CD14-positive monocyte (primary cell): ENCODE measurements at regions not wholly inside any gene's neighbourhood (a gene's known extent, or its start where the extent isn't known, plus 50 kb on each side); places are given as distances from the start of the nearest gene placed in this dataset.

Source experiments
- DNase-seq, 3 donors: peaks; one replicate each; pipeline ENCODE4 v3.0.0-alpha.2; 2011 to 2022
- H2AFZ ChIP-seq: 2 replicates; pipeline ENCODE4 v1.6.0; 2012; ENCODE audit warnings: mild to moderate bottlenecking, low read depth, low read length, inconsistent platforms; ENCODE audit not compliant: insufficient read depth, poor library complexity, severe bottlenecking
- H3K27ac ChIP-seq, 2 donors: 1 replicate in 1 of 2; 2 replicates in 1 of 2; pipeline ENCODE4 v1.5.1; 2012 to 2013; ENCODE audit warnings: low read length in 2 of 2, control low read depth in 1 of 2, inconsistent platforms in 1 of 2, low read depth in 1 of 2, mild to moderate bottlenecking in 1 of 2
- H3K27me3 ChIP-seq, 2 donors: one replicate each; pipeline versions ENCODE4 v1.6.0 to v1.6.1; 2011 to 2013; ENCODE audit warnings: low read length in 2 of 2; ENCODE audit not compliant: control insufficient read depth in 2 of 2, insufficient read depth in 2 of 2
- H3K36me3 ChIP-seq, 2 donors: replicated peaks in 1 of 2; 1 replicate in 1 of 2; 2 replicates in 1 of 2; pipeline versions ENCODE4 v1.5.1 to v1.6.1; 2012 to 2013; ENCODE audit warnings: low read length in 2 of 2, control low read depth in 1 of 2, inconsistent platforms in 1 of 2, mild to moderate bottlenecking in 1 of 2; ENCODE audit not compliant: insufficient read depth in 2 of 2, control insufficient read depth in 1 of 2
- H3K4me1 ChIP-seq, 2 donors: 1 replicate in 1 of 2; 2 replicates in 1 of 2; pipeline versions ENCODE4 v1.5.1 to v1.6.1; 2012 to 2013; ENCODE audit warnings: low read length in 2 of 2, control low read depth in 1 of 2, inconsistent platforms in 1 of 2, mild to moderate bottlenecking in 1 of 2, moderate library complexity in 1 of 2; ENCODE audit not compliant: insufficient read depth in 2 of 2, control insufficient read depth in 1 of 2
- H3K4me2 ChIP-seq: replicated peaks from 2 replicates; pipeline ENCODE3; 2012; ENCODE audit warnings: low read length, moderate library complexity, mild to moderate bottlenecking; ENCODE audit not compliant: poor library complexity, severe bottlenecking; ENCODE audit errors: extremely low read depth
- H3K4me3 ChIP-seq, 3 experiments: fragments of 200-600 bp in 1 of 3; sonication (generic) in 1 of 3; replicated peaks in 1 of 3; 1 replicate in 2 of 3; 2 replicates in 1 of 3; pipeline ENCODE4 v1.5.1; 2011 to 2013; ENCODE audit warnings: low read length in 3 of 3, mild to moderate bottlenecking in 3 of 3, control low read depth in 2 of 3, low read depth in 2 of 3, inconsistent platforms in 1 of 3, moderate library complexity in 1 of 3
- H3K79me2 ChIP-seq: 2 replicates; pipeline ENCODE4 v1.6.0; 2012; ENCODE audit warnings: mild to moderate bottlenecking, control low read depth, inconsistent platforms, low read length, moderate library complexity; ENCODE audit not compliant: insufficient read depth
- H3K9ac ChIP-seq: 2 replicates; pipeline ENCODE4 v1.6.0; 2017; ENCODE audit warnings: low read length, mild to moderate bottlenecking; ENCODE audit not compliant: insufficient read depth, poor library complexity, severe bottlenecking
- H3K9me3 ChIP-seq, 2 donors: replicated peaks in 1 of 2; 1 replicate in 1 of 2; 2 replicates in 1 of 2; pipeline versions ENCODE4 v1.5.1 to v1.6.1; 2012 to 2013; ENCODE audit warnings: low read length in 2 of 2, control low read depth in 1 of 2; ENCODE audit not compliant: control insufficient read depth in 1 of 2, insufficient read depth in 1 of 2
- H4K20me1 ChIP-seq: 2 replicates; pipeline ENCODE4 v1.6.0; 2012; ENCODE audit warnings: mild to moderate bottlenecking, low read length, control low read depth, moderate library complexity; ENCODE audit not compliant: insufficient read depth
- H3K27ac Mint-ChIP-seq, 7 donors: one replicate each; pipeline ENCODE4 v1.8.0; 2020; ENCODE audit warnings: mild to moderate bottlenecking in 7 of 7, mixed read lengths in 7 of 7, moderate library complexity in 6 of 7, inconsistent platforms in 2 of 7
- H3K27me3 Mint-ChIP-seq, 3 donors: one replicate each; pipeline ENCODE4 v1.8.0; 2021 to 2022; ENCODE audit warnings: low read depth in 3 of 3, mild to moderate bottlenecking in 3 of 3, mixed read lengths in 3 of 3, moderate library complexity in 3 of 3, inconsistent platforms in 1 of 3
- H3K36me3 Mint-ChIP-seq, 2 donors: one replicate each; pipeline ENCODE4 v1.8.0; 2020; ENCODE audit warnings: mixed read lengths in 2 of 2, inconsistent platforms in 1 of 2, mild to moderate bottlenecking in 1 of 2
- H3K4me1 Mint-ChIP-seq: one replicate; pipeline ENCODE4 v1.8.0; 2020; ENCODE audit warnings: mild to moderate bottlenecking, mixed read lengths
- H3K4me3 Mint-ChIP-seq, 2 donors: one replicate each; pipeline ENCODE4 v1.8.0; 2020; ENCODE audit warnings: mild to moderate bottlenecking in 2 of 2, mixed read lengths in 2 of 2, moderate library complexity in 1 of 2
- H3K9me3 Mint-ChIP-seq, 7 donors: one replicate each; pipeline ENCODE4 v1.8.0; 2020 to 2022; ENCODE audit warnings: mixed read lengths in 7 of 7, mild to moderate bottlenecking in 6 of 7, moderate library complexity in 6 of 7, inconsistent platforms in 2 of 7
- WGBS: methylation state at CpG from one replicate; pipeline ENCODE4 v1.1.5; 2013; ENCODE audit warnings: missing lambda C conversion rate; ENCODE audit not compliant: insufficient coverage; 5-methylcytosine and 5-hydroxymethylcytosine counted together
- intact Hi-C, 2 donors: fragments of 100-400 bp; cut with micrococcal nuclease; formaldehyde crosslinking; loops; one replicate each; pipeline versions ENCODE4 v1.15.0 to v1.15.1; 2023
- TF ChIP-seq, protein P1 (sequence below): fragments of 200-600 bp; IDR thresholded peaks from one replicate; pipeline ENCODE4 v1.8.0; 2022; ENCODE audit warnings: antibody characterized with exemption, mild to moderate bottlenecking

- Histone ChIP-seq H3K27me3 (no peaks in the 10 kb centered on the region), H3K9me3 (peaks cover 0 to 2% of the 10 kb centered on the region in 2 donors), H3K27ac (no peak overlapping the region), H3K79me2 (no peaks in the 10 kb centered on the region), H4K20me1 (no peaks in the 10 kb centered on the region), H3K4me1 (no peaks in the 10 kb centered on the region), H3K36me3 (no peaks in the 10 kb centered on the region), H3K4me3 (no peak overlapping the region), H3K4me2 (no peak overlapping the region), H3K9ac (no peak overlapping the region), H2AFZ (no peak overlapping the region)
- H3K4me1 Mint-ChIP-seq, result no peaks in the 10 kb centered on the region
- TF ChIP-seq, protein P1, sequence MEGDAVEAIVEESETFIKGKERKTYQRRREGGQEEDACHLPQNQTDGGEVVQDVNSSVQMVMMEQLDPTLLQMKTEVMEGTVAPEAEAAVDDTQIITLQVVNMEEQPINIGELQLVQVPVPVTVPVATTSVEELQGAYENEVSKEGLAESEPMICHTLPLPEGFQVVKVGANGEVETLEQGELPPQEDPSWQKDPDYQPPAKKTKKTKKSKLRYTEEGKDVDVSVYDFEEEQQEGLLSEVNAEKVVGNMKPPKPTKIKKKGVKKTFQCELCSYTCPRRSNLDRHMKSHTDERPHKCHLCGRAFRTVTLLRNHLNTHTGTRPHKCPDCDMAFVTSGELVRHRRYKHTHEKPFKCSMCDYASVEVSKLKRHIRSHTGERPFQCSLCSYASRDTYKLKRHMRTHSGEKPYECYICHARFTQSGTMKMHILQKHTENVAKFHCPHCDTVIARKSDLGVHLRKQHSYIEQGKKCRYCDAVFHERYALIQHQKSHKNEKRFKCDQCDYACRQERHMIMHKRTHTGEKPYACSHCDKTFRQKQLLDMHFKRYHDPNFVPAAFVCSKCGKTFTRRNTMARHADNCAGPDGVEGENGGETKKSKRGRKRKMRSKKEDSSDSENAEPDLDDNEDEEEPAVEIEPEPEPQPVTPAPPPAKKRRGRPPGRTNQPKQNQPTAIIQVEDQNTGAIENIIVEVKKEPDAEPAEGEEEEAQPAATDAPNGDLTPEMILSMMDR, result no peak
- 86% methylated on average over 2 of the region's 3 CpGs for WGBS
- DNase-seq, result no peak
- H3K27me3 Mint-ChIP-seq, result peaks cover 0 to 7% (median 2%) of the 10 kb centered on the region in 3 donors
- H3K4me3 Mint-ChIP-seq, result no peak overlapping the region
- no peak overlapping the region for H3K27ac Mint-ChIP-seq
- intact Hi-C loops, result no loop called here
- H3K36me3 Mint-ChIP-seq, result no peaks in the 10 kb centered on the region
- peaks cover 0 to 6% (median 2%) of the 10 kb centered on the region in 7 donors for H3K9me3 Mint-ChIP-seq
Observed at GRCh38 chr11:134757633-134758032, 345.6 kb upstream of the B3GAT1 start.

DNA sequence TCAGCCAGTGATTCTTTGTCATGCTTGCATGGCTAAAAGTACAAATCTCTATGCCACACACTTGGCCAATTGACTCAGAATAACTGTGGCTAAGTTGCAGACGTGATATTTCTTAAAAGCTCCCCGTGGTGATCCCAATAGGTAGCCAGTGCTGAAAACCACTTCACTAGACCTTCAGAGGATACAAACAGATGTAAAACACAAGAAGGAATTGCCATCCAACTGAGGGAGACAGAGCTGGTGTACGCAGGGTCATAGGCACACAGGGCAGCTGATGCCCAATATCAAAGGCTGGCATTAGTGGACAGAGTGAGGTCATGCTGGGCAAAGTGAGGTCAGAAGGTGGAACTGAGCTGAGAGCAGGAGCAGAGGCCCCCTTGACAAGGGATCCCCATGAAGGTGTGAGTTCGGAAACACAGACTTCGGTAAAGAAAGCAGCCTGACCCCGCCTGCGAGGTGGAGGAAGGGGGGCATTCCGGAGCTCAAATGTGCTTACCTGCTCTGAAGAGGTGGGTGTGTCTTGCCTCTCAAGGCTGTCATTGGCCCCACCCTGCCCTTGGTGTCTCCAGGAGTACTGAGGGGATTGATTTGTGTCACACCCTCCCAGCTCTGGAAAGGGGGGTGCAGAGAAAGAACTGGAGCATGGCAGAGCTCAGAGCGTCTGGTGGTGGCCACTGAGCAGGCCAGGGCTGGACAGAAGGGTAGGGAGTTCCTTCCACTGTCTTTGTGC, 344.9 kb upstream of the B3GAT1 start:
- 74% methylated on average over 5 of the region's 9 CpGs for WGBS
- H3K4me3 ChIP-seq, result no peak overlapping the region
- Mint-ChIP-seq H3K27me3 (peaks cover 0 to 7% (median 2%) of the 10 kb centered on the region in 3 donors), H3K4me3 (no peak overlapping the region), H3K4me1 (no peaks in the 10 kb centered on the region), H3K36me3 (no peaks in the 10 kb centered on the region), H3K9me3 (peaks cover 0 to 6% (median 2%) of the 10 kb centered on the region in 7 donors), H3K27ac (no peak overlapping the region)
- H3K9ac ChIP-seq, result no peak overlapping the region
- DNase-seq, result no peak
- no peak overlapping the region for H3K4me2 ChIP-seq
- no peaks in the 10 kb centered on the region for H3K27me3 ChIP-seq
- TF ChIP-seq, protein P1, result no peak
- intact Hi-C loops, result no loop called here
- H3K27ac ChIP-seq, result no peak overlapping the region
- H3K4me1 ChIP-seq, result no peaks in the 10 kb centered on the region
- H4K20me1 ChIP-seq, result no peaks in the 10 kb centered on the region
- no peaks in the 10 kb centered on the region for H3K36me3 ChIP-seq
- H3K9me3 ChIP-seq, result no peaks in the 10 kb centered on the region
- no peaks in the 10 kb centered on the region for H3K79me2 ChIP-seq
- no peak overlapping the region for H2AFZ ChIP-seq
